ENCODE measurements at regions not wholly inside any gene's neighbourhood (a gene's known extent, or its start where the extent isn't known, plus 50 kb on each side); places are given as distances from the start of the nearest gene placed in this dataset.

DNA sequence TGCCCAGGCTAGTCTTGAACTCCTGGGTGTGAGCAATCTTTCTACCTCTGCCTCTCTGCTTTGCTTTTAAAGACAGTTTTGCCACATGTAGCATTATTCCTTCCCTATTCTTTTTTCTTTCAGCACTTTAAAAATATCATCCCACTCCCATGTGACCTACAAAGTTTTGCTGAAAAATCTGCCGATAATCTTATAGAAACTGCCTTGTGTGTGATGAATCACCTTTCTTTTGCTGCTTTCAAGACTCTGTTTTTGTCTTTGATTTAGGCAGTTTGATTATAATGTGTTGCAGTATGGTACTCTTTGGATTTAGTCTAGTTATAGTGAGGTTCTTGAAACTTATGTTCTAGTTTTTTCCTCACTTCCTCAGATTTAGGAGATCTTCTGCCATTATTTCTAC is 142.0 kb upstream of the KIF2B start:
- H3K27ac ChIP-seq (ENCODE audit: low read length) = no peak overlapping the region
- no peak for TF ChIP-seq EZH2phosphoT487 (IDR thresholded peaks at IDR 0.05; ENCODE audit: low read depth)
- TF ChIP-seq, protein P1, sequence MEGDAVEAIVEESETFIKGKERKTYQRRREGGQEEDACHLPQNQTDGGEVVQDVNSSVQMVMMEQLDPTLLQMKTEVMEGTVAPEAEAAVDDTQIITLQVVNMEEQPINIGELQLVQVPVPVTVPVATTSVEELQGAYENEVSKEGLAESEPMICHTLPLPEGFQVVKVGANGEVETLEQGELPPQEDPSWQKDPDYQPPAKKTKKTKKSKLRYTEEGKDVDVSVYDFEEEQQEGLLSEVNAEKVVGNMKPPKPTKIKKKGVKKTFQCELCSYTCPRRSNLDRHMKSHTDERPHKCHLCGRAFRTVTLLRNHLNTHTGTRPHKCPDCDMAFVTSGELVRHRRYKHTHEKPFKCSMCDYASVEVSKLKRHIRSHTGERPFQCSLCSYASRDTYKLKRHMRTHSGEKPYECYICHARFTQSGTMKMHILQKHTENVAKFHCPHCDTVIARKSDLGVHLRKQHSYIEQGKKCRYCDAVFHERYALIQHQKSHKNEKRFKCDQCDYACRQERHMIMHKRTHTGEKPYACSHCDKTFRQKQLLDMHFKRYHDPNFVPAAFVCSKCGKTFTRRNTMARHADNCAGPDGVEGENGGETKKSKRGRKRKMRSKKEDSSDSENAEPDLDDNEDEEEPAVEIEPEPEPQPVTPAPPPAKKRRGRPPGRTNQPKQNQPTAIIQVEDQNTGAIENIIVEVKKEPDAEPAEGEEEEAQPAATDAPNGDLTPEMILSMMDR (IDR thresholded peaks at IDR 0.05; ENCODE audit: low read depth, low read length) = no peak
- no peak overlapping the region for H2AFZ ChIP-seq (ENCODE audit: low read depth, low read length)
- H4K20me1 ChIP-seq (ENCODE audit: insufficient read depth, low read length) = no peaks in the 10 kb centered on the region
- H3K79me2 ChIP-seq (ENCODE audit: low read length) = no peaks in the 10 kb centered on the region
- no peak overlapping the region for H3K9ac ChIP-seq (ENCODE audit: low read length)
- H3K36me3 ChIP-seq (replicated peaks; ENCODE audit: low read depth, low read length) = no peaks in the 10 kb centered on the region
- no peak overlapping the region for H3K4me2 ChIP-seq (ENCODE audit: low read length)
- H3K27me3 ChIP-seq (ENCODE audit: low read depth, low read length) = no peaks in the 10 kb centered on the region
- H3K4me1 ChIP-seq (ENCODE audit: low read length) = no peaks in the 10 kb centered on the region
- no peaks in the 10 kb centered on the region for H3K9me3 ChIP-seq (ENCODE audit: insufficient read depth, low read length)
- H3K4me3 ChIP-seq (ENCODE audit: low read length) = no peak overlapping the region

DNA sequence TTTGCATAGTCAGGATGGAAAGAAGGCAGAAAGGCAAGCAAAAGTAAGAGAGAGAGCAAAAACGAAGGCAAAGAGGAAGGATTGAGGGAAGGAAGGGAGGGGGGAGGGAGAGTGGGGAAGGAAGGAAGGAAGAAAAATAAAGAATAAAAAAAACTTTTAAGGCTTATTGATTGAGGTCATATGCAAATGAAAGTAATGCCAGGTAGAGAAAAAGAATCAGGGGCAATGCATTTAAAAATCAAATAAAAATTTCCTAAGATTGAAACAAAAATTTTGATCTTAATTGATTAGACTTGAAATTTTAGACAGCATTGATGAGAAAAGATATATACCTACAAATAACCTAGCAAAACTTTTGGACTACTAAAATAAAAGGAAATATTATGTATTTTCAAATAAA is 153.9 kb upstream of the KIF2B start:
- no peak overlapping the region for H3K4me3 ChIP-seq (ENCODE audit: low read length)
- no peaks in the 10 kb centered on the region for H3K4me1 ChIP-seq (ENCODE audit: low read length)
- TF ChIP-seq, protein P1 (IDR thresholded peaks at IDR 0.05; ENCODE audit: low read depth, low read length) = no peak
- no peak for TF ChIP-seq EZH2phosphoT487 (IDR thresholded peaks at IDR 0.05; ENCODE audit: low read depth)

DNA sequence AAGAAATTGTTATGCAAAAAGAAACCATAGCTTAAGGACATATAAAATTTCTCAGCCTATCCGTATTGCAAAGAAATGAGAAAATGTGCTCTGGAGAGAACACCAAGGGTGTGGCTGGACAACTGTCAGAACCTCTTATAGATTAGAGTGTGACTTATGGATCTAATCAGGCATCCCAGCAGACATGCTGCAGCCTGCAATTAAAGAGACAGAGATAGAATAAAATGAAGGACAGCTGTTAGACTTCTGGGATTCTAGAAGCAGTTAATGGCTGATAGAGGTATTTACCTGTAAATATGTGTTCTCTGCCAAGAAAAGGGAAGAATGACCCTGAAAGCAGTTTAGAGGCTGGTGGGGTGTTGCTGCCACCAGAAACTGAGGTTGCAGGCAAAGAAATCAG is 160.1 kb upstream of the KIF2B start:
- no peak overlapping the region for H2AFZ ChIP-seq (ENCODE audit: low read depth, low read length)
- H3K27me3 ChIP-seq (ENCODE audit: low read depth, low read length) = no peaks in the 10 kb centered on the region
- no peak overlapping the region for H3K4me3 ChIP-seq (ENCODE audit: low read length)
- no peaks in the 10 kb centered on the region for H3K79me2 ChIP-seq (ENCODE audit: low read length)
- TF ChIP-seq, protein P1 (IDR thresholded peaks at IDR 0.05; ENCODE audit: low read depth, low read length) = no peak
- TF ChIP-seq EZH2phosphoT487 (IDR thresholded peaks at IDR 0.05; ENCODE audit: low read depth) = no peak
- no peaks in the 10 kb centered on the region for H3K36me3 ChIP-seq (replicated peaks; ENCODE audit: low read depth, low read length)
- no peaks in the 10 kb centered on the region for H3K9me3 ChIP-seq (ENCODE audit: insufficient read depth, low read length)
- no peaks in the 10 kb centered on the region for H3K4me1 ChIP-seq (ENCODE audit: low read length)
- H3K9ac ChIP-seq (ENCODE audit: low read length) = no peak overlapping the region
- no peaks in the 10 kb centered on the region for H4K20me1 ChIP-seq (ENCODE audit: insufficient read depth, low read length)
- H3K27ac ChIP-seq (ENCODE audit: low read length) = no peak overlapping the region
- H3K4me2 ChIP-seq (ENCODE audit: low read length) = no peak overlapping the region

More for the DNA sequence above, 153.9 kb upstream of the KIF2B start:
- Histone ChIP-seq H3K9me3 (ENCODE audit: insufficient read depth, low read length) (no peaks in the 10 kb centered on the region), H3K79me2 (ENCODE audit: low read length) (no peaks in the 10 kb centered on the region), H3K36me3 (replicated peaks; ENCODE audit: low read depth, low read length) (no peaks in the 10 kb centered on the region), H2AFZ (ENCODE audit: low read depth, low read length) (no peak overlapping the region), H3K4me2 (ENCODE audit: low read length) (no peak overlapping the region), H3K9ac (ENCODE audit: low read length) (no peak overlapping the region), H4K20me1 (ENCODE audit: insufficient read depth, low read length) (no peaks in the 10 kb centered on the region), H3K27ac (ENCODE audit: low read length) (no peak overlapping the region), H3K27me3 (ENCODE audit: low read depth, low read length) (no peaks in the 10 kb centered on the region)

DNA sequence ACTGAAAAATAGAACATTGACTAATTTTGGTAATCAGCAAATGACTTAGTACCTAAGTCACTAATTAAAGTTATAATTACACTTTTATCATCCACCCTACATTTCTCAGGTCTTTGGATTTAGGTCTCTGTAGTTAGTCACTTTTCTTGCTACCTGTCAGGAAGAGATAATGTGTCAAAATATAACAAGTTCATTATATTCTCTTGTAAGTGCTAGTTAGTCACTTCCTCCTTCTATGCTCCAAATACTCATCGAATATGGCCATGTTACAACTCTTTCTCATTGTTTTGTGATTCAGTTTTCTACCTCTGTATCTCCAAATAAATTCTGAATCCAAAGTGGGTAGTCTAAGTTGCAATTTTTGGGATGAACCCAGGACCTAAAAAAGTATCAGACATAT is 163.5 kb upstream of the KIF2B start:
- Histone ChIP-seq H3K9ac (ENCODE audit: low read length) (no peak overlapping the region), H3K79me2 (ENCODE audit: low read length) (no peaks in the 10 kb centered on the region), H3K36me3 (replicated peaks; ENCODE audit: low read depth, low read length) (no peaks in the 10 kb centered on the region), H2AFZ (ENCODE audit: low read depth, low read length) (no peak overlapping the region), H3K4me2 (ENCODE audit: low read length) (no peak overlapping the region), H3K4me3 (ENCODE audit: low read length) (no peak overlapping the region), H3K27me3 (ENCODE audit: low read depth, low read length) (no peaks in the 10 kb centered on the region), H4K20me1 (ENCODE audit: insufficient read depth, low read length) (no peaks in the 10 kb centered on the region), H3K27ac (ENCODE audit: low read length) (no peak overlapping the region), H3K9me3 (ENCODE audit: insufficient read depth, low read length) (no peaks in the 10 kb centered on the region), H3K4me1 (ENCODE audit: low read length) (no peaks in the 10 kb centered on the region)
- TF ChIP-seq, protein P1 (IDR thresholded peaks at IDR 0.05; ENCODE audit: low read depth, low read length) = no peak
- TF ChIP-seq EZH2phosphoT487 (IDR thresholded peaks at IDR 0.05; ENCODE audit: low read depth) = no peak
